Neuronal stem cell (in vitro differentiated cells): ENCODE measurements at regions not wholly inside any gene's neighbourhood (a gene's known extent, or its start where the extent isn't known, plus 50 kb on each side); places are given as distances from the start of the nearest gene placed in this dataset.

ENCODE experiments used
- DNase-seq: peaks from one replicate; pipeline ENCODE4 v3.0.0-alpha.2; 2013; ENCODE audit warnings: low spot score
- H2AFZ ChIP-seq: one replicate; pipeline ENCODE4 v1.6.1; 2013; ENCODE audit warnings: mild to moderate bottlenecking, low read length, inconsistent platforms
- H2AK5ac ChIP-seq: 2 replicates; pipeline ENCODE4 v1.6.1; 2013; ENCODE audit warnings: low read depth, mild to moderate bottlenecking, inconsistent platforms, low read length, moderate library complexity, mixed read lengths
- H2BK120ac ChIP-seq: 2 replicates; pipeline ENCODE4 v1.6.1; 2013; ENCODE audit warnings: low read depth, mild to moderate bottlenecking, inconsistent platforms, low read length, moderate library complexity, mixed read lengths
- H2BK12ac ChIP-seq: one replicate; pipeline ENCODE4 v1.6.1; 2013; ENCODE audit warnings: low read length, inconsistent platforms
- H2BK15ac ChIP-seq: 2 replicates; pipeline ENCODE4 v1.6.1; 2013; ENCODE audit warnings: mild to moderate bottlenecking, low read length, inconsistent platforms, mixed read lengths
- H2BK5ac ChIP-seq: one replicate; pipeline ENCODE4 v1.6.1; 2013; ENCODE audit warnings: inconsistent platforms, mild to moderate bottlenecking, low read length, moderate library complexity
- H3K14ac ChIP-seq: one replicate; pipeline ENCODE4 v1.6.1; 2013; ENCODE audit warnings: low read length, inconsistent platforms
- H3K18ac ChIP-seq: 2 replicates; pipeline ENCODE4 v1.6.1; 2013; ENCODE audit warnings: low read length, inconsistent platforms
- H3K23ac ChIP-seq: 2 replicates; pipeline ENCODE4 v1.6.1; 2013; ENCODE audit warnings: low read depth, mild to moderate bottlenecking, mixed read lengths, low read length, inconsistent platforms; ENCODE audit not compliant: poor library complexity
- H3K27ac ChIP-seq: replicated peaks from 3 replicates; pipeline ENCODE4 v1.5.1; 2013; ENCODE audit warnings: low read length, inconsistent platforms
- H3K27me3 ChIP-seq, 3 experiments: 2 replicates each; pipeline ENCODE4 v1.6.1; 2013; ENCODE audit warnings: low read length in 3 of 3, mild to moderate bottlenecking in 2 of 3, inconsistent platforms in 1 of 3, low read depth in 1 of 3, mixed read lengths in 1 of 3, moderate library complexity in 1 of 3; ENCODE audit not compliant: control insufficient read depth in 3 of 3, insufficient read depth in 3 of 3
- H3K36me3 ChIP-seq, 2 donors: replicated peaks in 1 of 2; 2 replicates each; pipeline ENCODE4 v1.6.1; 2013; ENCODE audit warnings: low read length in 2 of 2; ENCODE audit not compliant: control insufficient read depth in 2 of 2, insufficient read depth in 2 of 2
- H3K4ac ChIP-seq: 2 replicates; pipeline ENCODE4 v1.6.1; 2013; ENCODE audit warnings: inconsistent platforms, mild to moderate bottlenecking, low read length, moderate library complexity
- H3K4me1 ChIP-seq, 2 donors: 1 replicate in 1 of 2; 2 replicates in 1 of 2; pipeline ENCODE4 v1.6.1; 2013; ENCODE audit warnings: low read length in 2 of 2, low read depth in 1 of 2; ENCODE audit not compliant: control insufficient read depth in 2 of 2, insufficient read depth in 1 of 2
- H3K4me2 ChIP-seq: one replicate; pipeline ENCODE4 v1.6.1; 2013; ENCODE audit warnings: mild to moderate bottlenecking, low read length, inconsistent platforms; ENCODE audit not compliant: insufficient read depth, poor library complexity, severe bottlenecking
- H3K4me3 ChIP-seq, 2 donors: 2 replicates each; pipeline ENCODE4 v1.5.1; 2013; ENCODE audit warnings: low read length in 2 of 2, mild to moderate bottlenecking in 2 of 2, inconsistent platforms in 1 of 2, moderate library complexity in 1 of 2
- H3K79me1 ChIP-seq: one replicate; pipeline ENCODE4 v1.6.1; 2013; ENCODE audit warnings: low read depth, mild to moderate bottlenecking, inconsistent platforms, low read length, moderate library complexity
- H3K9ac ChIP-seq: one replicate; pipeline ENCODE4 v1.6.1; 2013; ENCODE audit warnings: mild to moderate bottlenecking, low read depth, low read length, inconsistent platforms; ENCODE audit not compliant: poor library complexity
- H3K9me3 ChIP-seq, 2 donors: replicated peaks in 1 of 2; 2 replicates each; pipeline versions ENCODE3 to v1.6.1; 2013; ENCODE audit warnings: low read length in 2 of 2, mild to moderate bottlenecking in 2 of 2, inconsistent platforms in 1 of 2, low read depth in 1 of 2, mixed read lengths in 1 of 2, moderate library complexity in 1 of 2; ENCODE audit not compliant: control insufficient read depth in 2 of 2, insufficient read depth in 1 of 2
- H4K8ac ChIP-seq: one replicate; pipeline ENCODE4 v1.6.1; 2013; ENCODE audit warnings: low read depth, mild to moderate bottlenecking, inconsistent platforms, low read length, moderate library complexity
- H4K91ac ChIP-seq: one replicate; pipeline ENCODE4 v1.6.1; 2013; ENCODE audit warnings: low read length, low read depth, mild to moderate bottlenecking, inconsistent platforms; ENCODE audit not compliant: poor library complexity
- WGBS, 2 donors: extraction: QIAGEN DNeasy Blood & Tissue Kit; methylation state at CpG; one replicate each; pipeline ENCODE4 v1.1.7; 2013; ENCODE audit warnings: missing lambda C conversion rate in 2 of 2, mixed read lengths in 1 of 2; ENCODE audit not compliant: insufficient read length in 2 of 2, insufficient replicate concordance in 1 of 2; ENCODE audit errors: extremely low coverage in 2 of 2; 5-methylcytosine and 5-hydroxymethylcytosine counted together

DNA sequence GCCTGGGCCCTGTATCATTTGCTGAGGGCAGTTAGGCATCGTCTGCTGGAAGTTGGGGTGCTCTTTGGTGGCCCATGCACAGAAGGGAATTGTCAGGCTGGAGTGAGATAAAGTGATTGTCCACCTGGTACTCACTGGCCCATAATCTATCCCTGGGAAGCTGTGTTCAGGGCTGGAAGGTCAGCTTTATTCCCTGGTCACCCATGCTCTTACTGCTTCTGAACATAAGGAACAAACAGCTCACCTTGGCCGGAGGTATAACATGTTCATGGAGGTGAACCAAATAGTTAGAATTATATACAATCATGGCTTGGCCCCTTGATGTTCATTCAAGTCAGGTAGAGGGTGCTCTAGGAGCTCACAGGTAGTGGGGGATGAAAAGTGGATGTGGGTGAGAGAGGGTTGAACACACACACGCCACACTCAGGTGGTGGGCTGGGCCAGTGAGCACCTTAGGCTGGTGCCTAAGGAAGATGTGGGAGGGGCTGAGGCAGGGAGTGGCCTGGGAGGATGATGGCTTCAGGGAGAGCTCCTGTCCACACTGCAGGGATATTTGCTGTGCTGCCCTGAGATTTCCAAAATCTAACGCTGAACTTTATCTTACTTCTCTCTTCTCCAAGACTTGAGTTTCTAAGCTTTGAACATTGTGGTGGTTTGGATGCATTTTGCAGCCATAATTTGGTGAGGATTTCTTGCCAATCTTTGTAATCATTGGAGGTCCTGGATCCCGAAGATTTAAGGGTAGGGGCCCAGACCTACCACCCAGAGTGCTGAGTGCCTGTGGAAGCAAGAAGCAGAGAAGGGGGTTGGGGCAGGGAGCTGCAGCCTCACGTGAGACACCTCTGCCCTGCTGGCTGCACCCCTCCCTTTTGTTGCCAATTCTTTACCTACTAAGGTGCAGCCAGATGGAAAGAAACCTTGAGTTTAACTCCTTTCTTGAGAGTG, 420.6 kb downstream of the ZNF536 start:
- no peak overlapping the region for H3K4me3 ChIP-seq
- no peak overlapping the region for H3K14ac ChIP-seq
- no peak overlapping the region for H4K8ac ChIP-seq
- H2AFZ ChIP-seq = no peak overlapping the region
- H3K9ac ChIP-seq = no peak overlapping the region
- H4K91ac ChIP-seq = no peak overlapping the region
- no peak overlapping the region for H3K27ac ChIP-seq
- no CpG with 5 or more reads among the region's 6 CpGs for WGBS, 2 donors
- H3K4ac ChIP-seq = no peak overlapping the region
- H3K4me1 ChIP-seq = no peaks in the 10 kb centered on the region
- H3K9me3 ChIP-seq = no peaks in the 10 kb centered on the region
- no peak overlapping the region for H2BK5ac ChIP-seq
- H2BK12ac ChIP-seq = no peak overlapping the region
- no peak overlapping the region for H2BK120ac ChIP-seq
- no peaks in the 10 kb centered on the region for H3K79me1 ChIP-seq
- H3K23ac ChIP-seq = no peak overlapping the region
- no peak overlapping the region for H3K4me2 ChIP-seq
- DNase-seq = no peak
- peak overlapping the region; percentile 48 for H3K18ac ChIP-seq
- H2AK5ac ChIP-seq = no peak overlapping the region
- no peaks in the 10 kb centered on the region for H3K36me3 ChIP-seq
- no peaks in the 10 kb centered on the region for H3K27me3 ChIP-seq
- no peak overlapping the region for H2BK15ac ChIP-seq

DNA sequence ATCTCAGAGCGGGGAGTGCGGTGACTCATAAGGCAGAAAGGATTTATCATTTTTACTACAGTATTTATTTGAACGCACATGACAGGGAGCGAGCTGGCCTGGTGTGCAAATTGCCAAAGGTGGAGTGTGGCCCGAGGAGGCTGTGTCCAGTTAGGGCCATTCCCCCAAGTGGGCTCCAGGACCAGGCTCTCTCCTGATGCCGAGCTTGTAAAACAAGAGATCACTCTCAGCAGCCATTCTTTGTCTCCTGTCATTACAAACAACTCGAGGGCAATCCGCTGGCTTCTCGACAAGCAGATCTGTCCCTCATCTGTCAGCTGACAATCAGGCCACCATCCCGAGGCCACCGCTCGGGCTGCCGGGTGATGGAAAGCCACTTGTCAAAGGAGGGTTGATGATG, 418.9 kb downstream of the ZNF536 start:
- Histone ChIP-seq H3K9ac (no peak overlapping the region), H3K4ac (no peak overlapping the region), H3K23ac (no peak overlapping the region), H3K18ac (no peak overlapping the region), H2AK5ac (no peak overlapping the region), H2BK15ac (no peak overlapping the region), H3K36me3 (no peaks in the 10 kb centered on the region), H3K14ac (no peak overlapping the region), H2BK12ac (no peak overlapping the region), H3K4me3 (no peak overlapping the region), H2BK120ac (no peak overlapping the region), H4K8ac (no peak overlapping the region), H3K27me3 (no peaks in the 10 kb centered on the region), H3K9me3 (no peaks in the 10 kb centered on the region), H3K79me1 (no peaks in the 10 kb centered on the region), H2BK5ac (no peak overlapping the region), H3K4me2 (no peak overlapping the region), H3K4me1 (no peaks in the 10 kb centered on the region), H4K91ac (no peak overlapping the region), H3K27ac (no peak overlapping the region), H2AFZ (no peak overlapping the region)
- no CpG with 5 or more reads among the region's 13 CpGs for WGBS, 2 donors
- DNase-seq = no peak

DNA sequence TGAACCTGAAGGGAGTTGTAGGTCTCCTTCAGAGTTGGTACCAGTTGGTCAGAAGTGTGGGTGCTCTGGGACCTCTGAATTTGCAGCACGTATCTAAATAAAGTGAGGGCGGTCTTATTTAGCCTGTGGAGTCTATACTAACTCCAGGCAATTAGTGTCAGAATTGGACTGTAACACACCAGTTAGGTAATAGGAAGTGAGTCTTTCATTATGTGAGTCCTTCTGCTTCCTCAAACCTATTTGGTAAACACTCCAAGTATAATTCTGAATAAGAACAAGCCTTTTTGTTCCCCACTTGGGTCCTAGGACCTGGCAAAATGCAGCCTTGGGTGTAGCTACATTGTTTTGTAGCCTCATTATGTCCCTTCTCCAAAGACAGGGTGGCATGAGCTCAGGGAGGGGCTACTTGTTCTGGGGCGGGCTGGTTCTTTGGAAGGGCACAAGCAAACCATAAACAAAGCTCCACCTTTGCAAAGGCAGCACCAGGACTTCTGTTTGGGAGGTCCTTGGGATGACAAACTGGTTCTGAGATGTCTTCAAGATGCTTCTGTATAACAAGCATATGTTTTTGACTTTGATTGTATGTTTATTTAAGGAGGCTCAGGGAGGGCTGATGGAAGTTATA, 418.0 kb downstream of the ZNF536 start:
- Histone ChIP-seq H3K4ac (no peak overlapping the region), H2BK15ac (no peak overlapping the region), H2AK5ac (no peak overlapping the region), H3K9ac (no peak overlapping the region), H4K91ac (no peak overlapping the region), H2BK5ac (no peak overlapping the region), H2BK12ac (no peak overlapping the region), H3K4me1 (no peaks in the 10 kb centered on the region), H2BK120ac (no peak overlapping the region), H3K4me3 (no peak overlapping the region), H3K14ac (no peak overlapping the region), H3K79me1 (no peaks in the 10 kb centered on the region), H2AFZ (no peak overlapping the region), H3K9me3 (no peaks in the 10 kb centered on the region), H3K36me3 (no peaks in the 10 kb centered on the region), H3K27me3 (no peaks in the 10 kb centered on the region), H3K18ac (no peak overlapping the region), H4K8ac (no peak overlapping the region), H3K27ac (no peak overlapping the region), H3K4me2 (no peak overlapping the region), H3K23ac (no peak overlapping the region)
- WGBS, 2 donors = no CpG with 5 or more reads among the region's 3 CpGs
- no peak for DNase-seq

DNA sequence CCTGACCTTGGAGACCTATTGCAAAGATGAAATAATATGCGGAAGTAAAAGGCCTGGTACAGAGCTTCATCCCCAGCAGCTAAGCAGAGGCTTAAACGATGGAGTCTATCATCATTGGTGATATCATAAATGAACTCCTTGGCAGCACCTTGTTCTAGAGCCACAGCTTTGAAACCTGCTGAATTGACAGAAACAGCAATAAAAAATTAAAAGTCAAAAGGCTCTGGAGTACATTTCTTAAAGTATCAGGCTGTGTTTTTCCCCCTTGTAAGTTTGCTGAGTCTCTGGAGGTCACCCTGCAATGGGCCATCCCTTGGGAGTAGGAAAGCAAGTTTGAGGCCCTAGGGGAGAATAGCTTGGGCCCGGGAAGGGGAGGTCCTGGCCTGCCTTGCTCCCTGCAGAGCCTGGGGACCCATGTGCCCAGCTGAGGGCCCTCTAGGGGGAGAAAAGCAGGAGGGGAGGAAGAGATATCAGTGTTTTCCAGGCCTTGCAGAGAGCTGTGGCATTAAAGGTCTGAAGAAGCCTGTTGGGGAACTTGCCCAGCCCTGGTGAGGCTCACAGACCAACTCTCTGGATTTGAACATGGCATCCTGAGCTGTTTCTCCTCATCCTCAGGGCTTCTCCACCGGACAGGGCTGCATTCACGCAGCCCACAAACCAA, 416.1 kb downstream of the ZNF536 start:
- Histone ChIP-seq H3K4me1 (no peaks in the 10 kb centered on the region), H2AFZ (no peak overlapping the region), H4K91ac (no peak overlapping the region), H4K8ac (no peak overlapping the region), H3K27ac (no peak overlapping the region), H3K27me3 (no peaks in the 10 kb centered on the region), H3K4ac (no peak overlapping the region), H2BK5ac (no peak overlapping the region), H3K14ac (no peak overlapping the region), H3K9me3 (no peaks in the 10 kb centered on the region), H2AK5ac (no peak overlapping the region), H3K79me1 (no peaks in the 10 kb centered on the region), H2BK15ac (no peak overlapping the region), H3K9ac (no peak overlapping the region), H3K36me3 (no peaks in the 10 kb centered on the region), H3K4me2 (no peak overlapping the region), H3K18ac (no peak overlapping the region), H3K23ac (no peak overlapping the region), H2BK120ac (no peak overlapping the region), H2BK12ac (no peak overlapping the region), H3K4me3 (no peak overlapping the region)
- no peak for DNase-seq
- no CpG with 5 or more reads among the region's 5 CpGs for WGBS, 2 donors
